NK-92 treated with Interleukin-12 subunit alpha and Interleukin-12 subunit beta, amount 100 ng/mL, for 24 hours (cell line): ENCODE measurements at regions not wholly inside any gene's neighbourhood (a gene's known extent, or its start where the extent isn't known, plus 50 kb on each side); places are given as distances from the start of the nearest gene placed in this dataset.

Experiments used
- DNase-seq: peaks from one replicate; lab custom pipeline; 2025; lab: John Stamatoyannopoulos, UW

- no peak for DNase-seq
Observed at GRCh38 chr10:123606955-123607354, 59.2 kb upstream of the GPR26 start.

- DNase-seq = no peak
Observed at GRCh38 chr10:123607386-123607785, 58.8 kb upstream of the GPR26 start.

- DNase-seq = no peak
Observed at GRCh38 chr10:123608047-123608446, 58.1 kb upstream of the GPR26 start.

GRCh38 chr10:123611243-123611642 is 54.9 kb upstream of the GPR26 start:
- no peak for DNase-seq

GRCh38 chr10:123611876-123612275 is 54.3 kb upstream of the GPR26 start:
- DNase-seq = no peak

- DNase-seq = no peak
Observed at GRCh38 chr10:123613346-123613850, 52.8 kb upstream of the GPR26 start.

GRCh38 chr10:123614888-123615287 is 51.3 kb upstream of the GPR26 start:
- DNase-seq = no peak
